Limb (tissue), 2 donors: ENCODE measurements at regions not wholly inside any gene's neighbourhood (a gene's known extent, or its start where the extent isn't known, plus 50 kb on each side); places are given as distances from the start of the nearest gene placed in this dataset.

Experiments used
- DNase-seq, 2 donors: peaks; one replicate each; pipeline ENCODE4 v3.0.0-alpha.2; 2016; ENCODE audit errors: extremely low spot score in 2 of 2

DNA sequence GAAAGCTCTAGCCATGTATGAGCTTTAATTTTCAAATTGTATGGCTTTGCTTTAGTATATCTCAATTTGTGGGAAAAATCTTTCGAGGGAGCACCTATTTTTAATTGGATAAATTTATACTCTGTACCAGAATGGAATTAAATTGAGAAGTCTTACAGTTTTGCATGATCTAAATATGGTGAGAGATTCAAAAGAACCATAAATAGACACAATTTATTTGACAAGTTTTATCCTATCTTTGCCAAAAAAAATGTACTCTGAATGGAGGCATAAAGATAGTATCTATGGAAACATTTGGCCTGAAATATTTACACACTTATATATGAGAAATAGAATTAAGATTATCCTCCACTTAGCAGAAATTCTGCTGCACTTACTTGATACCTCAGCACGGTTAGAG is 238.4 kb downstream of the NDUFA10 start:
- no peak for DNase-seq

DNA sequence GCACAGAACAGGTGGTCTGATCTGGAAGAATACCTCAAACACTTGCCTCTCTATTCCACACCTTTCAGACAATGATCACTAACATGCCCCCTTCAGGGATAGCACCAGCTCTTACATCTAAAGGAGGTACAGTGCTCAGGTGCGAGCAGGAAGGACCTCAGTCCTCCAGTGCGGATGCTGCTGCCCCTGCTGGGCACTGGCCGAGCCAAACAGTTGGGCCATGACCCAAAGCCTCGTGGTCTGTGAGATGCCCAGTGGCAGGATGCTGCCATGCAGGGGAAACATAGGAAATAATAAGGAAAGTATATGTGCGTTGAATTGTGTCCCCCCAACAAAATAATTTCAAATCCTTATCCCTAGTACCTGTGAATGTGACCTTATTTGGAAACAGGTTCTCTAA is 243.7 kb downstream of the NDUFA10 start:
- DNase-seq, result no peak

DNA sequence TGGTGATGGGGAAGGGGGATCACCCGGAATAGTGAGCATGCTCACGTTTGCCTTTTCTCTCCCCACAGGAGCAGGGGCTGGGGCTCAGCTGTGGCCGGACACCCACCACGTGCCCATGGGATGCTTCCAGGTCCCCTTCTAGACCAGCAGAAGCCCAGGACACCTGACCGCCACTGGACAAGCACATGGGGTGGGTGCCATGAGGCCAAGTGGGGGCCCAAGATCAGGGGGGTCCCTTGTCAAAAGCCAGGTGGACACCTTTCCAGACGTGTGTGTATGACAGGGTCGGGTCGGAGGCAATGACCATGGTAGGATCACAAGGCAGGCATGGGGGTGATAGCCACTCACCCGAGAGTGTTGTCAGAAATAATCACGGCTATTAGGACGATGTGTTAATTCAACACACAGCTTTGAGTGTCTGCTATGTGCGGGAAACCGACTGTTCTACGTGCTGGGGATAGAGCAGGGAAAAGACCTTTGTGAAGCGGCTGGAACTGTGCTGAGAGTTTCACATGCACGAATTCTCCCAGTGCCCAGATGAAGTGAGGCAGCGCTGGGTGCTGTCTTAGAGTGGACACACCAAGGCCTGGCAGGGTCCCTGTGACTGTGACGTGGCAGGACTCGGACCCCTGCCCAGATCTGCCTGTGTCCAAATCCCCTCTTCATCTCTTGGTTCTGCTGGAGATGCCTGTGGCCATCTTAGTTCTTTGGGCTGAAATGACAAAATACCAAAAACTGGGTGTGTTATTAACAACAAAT is 244.7 kb downstream of the NDUFA10 start:
- peak in 1 of 2 donors; percentile 17 for DNase-seq

DNA sequence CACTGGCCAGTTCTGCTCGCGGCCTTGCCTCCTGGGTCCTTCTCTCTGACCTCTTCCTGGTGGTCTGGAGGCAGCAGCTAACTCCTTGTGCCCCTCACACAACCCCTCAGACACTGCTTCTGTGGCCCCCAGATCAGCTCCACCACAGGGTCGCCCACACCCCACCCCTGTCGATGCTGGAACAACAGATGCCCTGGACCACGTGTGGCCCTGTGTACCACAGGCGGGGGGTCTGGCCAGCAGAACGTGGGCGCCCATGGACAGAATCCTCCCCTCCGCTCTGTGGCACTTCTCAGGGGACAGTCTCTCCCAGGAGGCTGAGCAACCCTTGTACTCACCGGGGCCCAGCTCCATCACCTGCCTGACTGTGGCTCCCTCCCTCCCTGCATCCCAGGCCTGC is 245.6 kb downstream of the NDUFA10 start:
- no peak for DNase-seq

DNA sequence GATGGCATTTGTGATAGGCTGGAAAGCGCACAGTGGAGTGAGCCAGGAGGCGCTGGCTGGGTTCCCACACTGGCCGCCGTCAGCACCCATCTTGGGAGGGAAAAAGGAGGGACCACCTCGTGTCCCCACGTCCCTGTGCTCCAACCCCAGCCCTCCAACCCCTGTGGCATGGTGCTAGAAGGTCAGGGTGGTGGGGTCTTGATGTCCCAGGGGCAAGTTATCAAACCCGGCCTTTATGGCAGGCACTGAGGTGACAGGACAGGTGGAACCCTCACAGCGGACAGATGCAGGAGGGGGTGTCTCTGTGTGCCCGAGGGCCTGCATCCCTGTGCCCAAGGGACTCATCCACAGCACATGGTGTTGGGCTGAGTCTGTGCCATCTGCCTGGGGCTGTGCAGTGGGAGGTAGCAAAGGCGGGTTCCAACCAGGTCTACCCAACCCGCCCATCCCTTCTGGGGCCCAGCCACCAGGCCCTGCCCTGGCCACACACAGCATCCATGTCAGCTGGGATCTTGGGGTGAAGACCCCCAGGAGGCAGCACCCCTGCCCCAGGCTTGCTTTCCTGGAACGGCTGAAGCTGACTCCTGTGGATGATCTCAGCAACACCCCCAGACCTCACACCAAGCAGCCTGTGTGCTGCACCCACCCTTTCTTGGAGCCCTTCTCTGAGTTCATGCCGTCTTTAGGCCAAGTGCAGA is 246.1 kb downstream of the NDUFA10 start:
- peak in 1 of 2 donors; percentile 12 for DNase-seq

DNA sequence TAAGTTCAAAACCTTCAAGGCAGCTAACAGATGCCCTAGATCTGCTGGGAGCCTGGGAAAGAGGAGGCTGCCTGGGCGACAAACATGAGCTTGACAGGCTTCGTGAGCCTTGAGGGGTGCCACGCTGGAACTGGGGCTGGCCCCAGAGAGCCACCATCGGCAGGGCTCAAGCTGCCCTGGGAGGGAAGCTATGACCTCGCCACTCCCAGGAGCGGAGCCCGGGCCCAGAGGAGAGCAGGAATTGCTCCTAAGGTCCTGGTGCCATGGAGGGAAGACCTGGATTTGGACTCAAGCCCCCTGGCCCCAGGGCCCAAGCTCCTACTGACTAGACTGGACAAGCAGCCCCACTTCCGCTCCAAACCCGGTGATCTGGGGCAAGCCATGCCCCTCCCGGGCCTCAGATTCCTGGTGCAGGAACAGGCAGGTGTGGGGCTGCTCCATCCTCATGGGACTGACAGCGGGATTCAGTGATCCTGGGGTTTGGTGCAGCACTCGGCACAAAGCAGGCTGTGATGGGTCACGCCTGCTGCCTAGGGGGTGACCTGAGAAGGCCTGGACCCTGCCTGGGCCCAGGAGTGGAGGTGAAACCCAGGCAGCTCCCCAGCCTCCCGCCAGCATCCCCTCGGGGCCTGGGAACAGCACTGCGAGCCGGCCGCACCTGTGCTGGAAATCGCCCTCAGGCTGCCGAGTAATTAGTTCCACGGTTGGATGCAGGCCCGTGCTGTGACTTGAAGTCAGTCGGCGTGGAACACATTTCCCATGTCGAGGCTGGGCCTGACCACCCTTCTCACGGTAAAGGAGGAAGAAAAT is 246.9 kb downstream of the NDUFA10 start:
- DNase-seq, result peak in 1 of 2 donors; percentile 33

DNA sequence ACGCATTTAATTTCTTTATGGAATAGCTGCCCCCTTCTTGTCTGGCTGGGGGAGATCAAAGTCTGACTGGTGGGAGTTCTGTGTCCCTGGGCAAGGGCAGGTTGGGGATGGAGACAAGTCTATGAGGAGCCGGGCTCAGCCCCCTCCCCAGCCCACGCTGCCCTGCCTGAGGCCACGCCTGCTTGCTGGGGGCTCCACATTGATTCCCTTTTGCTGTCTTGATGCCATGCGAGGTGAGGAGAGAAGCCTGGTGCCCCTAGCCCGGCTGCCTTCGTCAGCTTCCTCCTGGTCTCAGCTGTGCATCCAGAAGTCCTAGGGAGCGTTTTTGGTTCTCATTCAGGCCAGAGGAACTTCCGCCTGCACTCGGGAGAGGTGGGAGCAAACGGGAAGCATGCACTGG is 247.9 kb downstream of the NDUFA10 start:
- peak in 1 of 2 donors; percentile 17 for DNase-seq

DNA sequence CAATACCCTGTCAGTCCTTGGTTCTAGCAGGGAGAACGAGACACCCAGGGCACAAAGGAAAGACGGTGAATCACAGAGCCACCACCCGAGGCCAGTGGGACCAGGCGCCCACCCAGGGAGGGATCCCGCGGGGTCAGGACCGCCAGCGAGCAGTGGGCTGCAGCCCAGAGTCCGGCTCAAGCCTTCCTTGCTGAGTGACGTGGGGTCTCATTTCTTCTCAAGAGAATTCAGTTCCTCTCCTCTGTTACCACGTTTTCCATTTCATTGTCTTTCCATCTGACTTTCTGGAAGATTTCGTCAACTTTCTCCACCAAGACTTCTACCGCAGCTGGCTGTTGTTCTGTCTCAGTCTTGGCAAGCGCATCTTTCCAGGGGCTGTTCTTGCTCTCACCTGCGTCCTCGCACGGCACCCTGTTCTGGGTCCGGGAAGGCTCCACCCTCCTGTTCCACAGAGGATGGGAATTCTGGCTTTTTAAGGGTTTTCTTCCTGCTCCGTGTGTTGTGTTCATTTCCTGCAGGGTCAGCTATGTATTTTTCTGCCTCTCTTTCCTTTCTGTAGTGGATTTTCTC is 248.6 kb downstream of the NDUFA10 start:
- peak in 1 of 2 donors; percentile 22 for DNase-seq

DNA sequence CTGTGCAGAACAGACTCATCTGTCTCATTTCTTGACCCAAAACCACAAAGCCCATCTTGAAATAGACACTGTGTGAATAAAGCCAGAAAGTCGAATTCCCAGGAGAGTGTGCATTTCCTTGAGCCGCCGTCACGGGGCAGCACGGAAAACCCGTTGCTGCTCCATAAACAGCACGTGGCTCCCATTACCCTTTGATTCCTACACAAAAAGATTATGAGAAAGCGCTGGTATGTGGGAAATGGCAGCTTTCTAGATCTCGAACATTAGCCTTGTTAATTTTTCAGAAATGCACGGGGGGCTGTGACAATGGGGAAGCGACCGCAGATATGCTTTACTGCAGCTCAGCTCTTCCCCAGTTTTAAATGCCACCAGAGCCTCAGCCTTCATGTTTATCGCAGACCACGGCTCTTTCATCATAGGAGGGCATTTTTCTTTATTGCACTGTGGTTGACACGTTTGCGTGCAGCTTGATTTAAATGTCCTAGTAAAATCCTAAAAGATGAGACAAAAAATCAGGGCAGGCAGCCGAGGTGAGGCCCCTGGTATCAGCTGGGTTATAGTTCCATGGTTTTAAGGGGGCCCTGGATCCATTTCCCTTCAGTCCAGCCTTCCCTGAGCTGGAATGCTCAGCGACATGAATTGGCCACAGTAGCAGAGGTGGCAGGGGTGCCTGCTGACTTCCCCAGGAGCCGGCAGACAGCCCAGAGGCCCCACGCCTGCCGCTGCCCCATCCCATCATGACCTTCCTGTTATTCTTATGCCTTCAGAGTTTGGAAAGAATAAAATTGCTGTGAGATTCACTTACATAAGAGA is 249.3 kb downstream of the NDUFA10 start:
- DNase-seq, result no peak

DNA sequence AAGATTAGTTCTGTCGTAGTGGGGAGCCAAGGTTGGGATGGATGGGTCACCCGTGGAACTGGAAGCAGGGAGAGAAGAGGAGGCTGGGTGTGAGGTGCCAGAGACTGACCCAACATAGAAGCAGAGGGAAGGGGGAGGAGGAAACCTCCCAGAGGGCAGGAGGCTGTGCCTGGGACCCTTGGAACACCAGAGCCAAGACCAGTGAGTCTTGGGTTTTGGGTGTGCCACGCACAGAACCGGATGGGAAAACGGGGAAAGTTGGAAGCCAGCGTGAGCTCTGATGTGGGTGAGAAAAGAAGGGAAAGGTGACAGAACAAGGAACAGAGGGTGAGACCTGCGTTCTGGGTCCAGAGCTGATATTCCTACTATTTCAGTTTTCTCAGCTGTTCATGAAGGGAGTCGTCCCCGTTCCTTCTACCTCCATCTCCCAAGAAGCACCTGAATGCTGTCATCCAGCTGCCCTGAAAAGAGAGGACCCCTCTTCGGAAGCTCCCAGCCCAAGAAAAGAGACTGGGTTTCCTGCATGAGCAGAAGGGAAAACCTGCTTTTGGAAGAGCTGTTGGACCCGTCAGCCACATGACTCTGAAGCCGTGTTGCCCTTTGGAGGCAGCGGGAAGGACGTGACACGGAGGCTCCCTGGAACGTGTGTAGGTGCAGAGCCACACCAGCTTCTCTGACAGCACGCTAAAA is 250.1 kb downstream of the NDUFA10 start:
- peak in 1 of 2 donors; percentile 26 for DNase-seq

DNA sequence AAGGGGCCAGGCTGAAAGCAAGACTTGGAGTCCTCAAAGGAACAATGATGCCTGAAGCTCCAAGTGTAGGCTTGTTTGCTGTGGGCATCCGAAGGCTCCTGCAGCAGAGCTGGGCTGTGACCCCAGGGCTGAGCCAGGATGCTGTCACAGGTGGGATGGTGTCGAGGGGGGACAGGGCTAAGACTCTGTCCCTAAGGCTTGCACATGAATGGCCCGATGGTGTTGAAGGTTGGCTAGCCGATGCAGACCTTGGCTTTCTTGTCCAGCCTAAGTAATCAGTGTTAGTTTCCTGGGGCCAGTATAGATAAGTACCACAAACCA is 251.0 kb downstream of the NDUFA10 start:
- DNase-seq, result no peak

DNA sequence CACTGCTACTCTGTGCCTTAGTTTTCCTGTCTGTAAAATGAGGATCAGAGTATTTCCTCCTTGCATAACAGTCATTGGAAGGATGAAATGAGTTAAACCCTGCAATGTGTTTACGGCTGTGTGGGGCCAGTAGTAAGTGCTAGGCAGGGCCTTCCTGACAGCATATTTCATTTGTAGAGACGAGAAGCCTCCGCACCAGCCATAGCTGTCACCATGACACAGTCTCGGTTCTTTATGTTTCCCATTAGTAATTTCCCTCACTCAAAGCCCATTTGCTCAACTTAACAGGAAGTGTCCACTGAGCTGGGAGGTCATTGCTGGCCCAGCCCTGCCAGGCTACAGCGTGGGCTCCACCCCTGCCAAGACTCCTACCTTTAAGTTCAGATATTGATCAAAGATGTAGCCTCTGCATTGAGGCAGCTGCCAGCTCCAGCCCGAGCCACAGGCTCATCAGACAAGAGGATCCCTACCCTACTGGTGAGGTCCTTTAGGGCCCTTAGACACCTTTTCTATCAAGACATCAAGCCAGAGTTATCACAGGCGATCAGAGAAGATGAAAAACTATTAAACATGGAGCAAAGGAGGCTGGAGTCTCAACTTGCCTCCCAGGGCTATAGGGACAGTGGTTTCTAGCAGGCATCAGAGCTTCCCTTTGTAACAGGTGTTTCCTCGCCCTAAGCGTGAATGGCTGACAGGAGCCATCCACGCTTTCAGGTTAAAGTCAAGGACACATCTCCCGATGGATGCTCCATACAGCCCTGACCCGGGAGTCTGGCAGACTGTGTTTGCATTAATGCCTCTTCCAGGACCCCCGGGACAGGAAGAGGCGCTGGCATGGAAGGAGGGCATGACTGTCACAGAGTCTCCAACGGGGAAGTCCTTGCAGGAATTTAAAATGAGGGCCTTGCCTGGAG is 251.7 kb downstream of the NDUFA10 start:
- DNase-seq, result no peak

DNA sequence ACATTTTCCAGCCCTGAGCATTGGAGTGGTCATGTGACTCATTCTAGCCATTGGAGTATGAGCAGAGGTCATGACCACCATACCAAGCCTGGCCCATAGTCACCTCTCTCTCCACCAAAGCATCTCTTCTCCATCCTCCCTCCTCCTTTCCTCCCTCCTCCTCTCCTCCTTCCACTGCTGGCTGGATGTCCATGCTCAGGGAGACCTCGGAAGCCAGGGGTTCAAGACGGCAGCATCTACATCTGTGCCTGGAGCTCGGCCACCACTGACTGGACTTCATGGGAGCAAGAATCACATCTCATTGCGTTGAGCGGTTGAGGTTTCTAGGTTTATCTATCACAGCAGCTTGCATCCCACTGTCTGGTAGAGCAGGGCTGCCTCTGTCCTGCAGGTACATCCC is 252.4 kb downstream of the NDUFA10 start:
- peak in 1 of 2 donors; percentile 11 for DNase-seq

DNA sequence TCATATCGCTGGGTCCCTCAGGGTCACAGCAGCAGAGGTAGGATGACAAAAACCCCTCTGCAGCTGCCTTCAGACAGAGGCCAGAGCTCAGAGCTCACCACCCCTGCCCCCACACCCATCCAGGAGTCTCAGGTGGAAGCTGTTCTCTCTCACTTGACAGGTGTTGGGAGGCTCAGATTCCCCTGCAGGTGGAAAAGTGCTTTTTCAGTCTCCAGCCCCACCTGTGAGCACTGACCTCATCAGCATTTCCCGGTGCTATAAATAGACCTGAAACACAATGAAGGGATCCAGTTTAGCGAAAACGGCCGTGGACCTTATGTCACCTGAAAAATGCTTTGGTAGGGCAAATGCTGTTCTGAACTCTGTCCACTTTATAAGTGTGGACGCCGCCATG is 254.9 kb downstream of the NDUFA10 start:
- peak in 1 of 2 donors; percentile 19 for DNase-seq

DNA sequence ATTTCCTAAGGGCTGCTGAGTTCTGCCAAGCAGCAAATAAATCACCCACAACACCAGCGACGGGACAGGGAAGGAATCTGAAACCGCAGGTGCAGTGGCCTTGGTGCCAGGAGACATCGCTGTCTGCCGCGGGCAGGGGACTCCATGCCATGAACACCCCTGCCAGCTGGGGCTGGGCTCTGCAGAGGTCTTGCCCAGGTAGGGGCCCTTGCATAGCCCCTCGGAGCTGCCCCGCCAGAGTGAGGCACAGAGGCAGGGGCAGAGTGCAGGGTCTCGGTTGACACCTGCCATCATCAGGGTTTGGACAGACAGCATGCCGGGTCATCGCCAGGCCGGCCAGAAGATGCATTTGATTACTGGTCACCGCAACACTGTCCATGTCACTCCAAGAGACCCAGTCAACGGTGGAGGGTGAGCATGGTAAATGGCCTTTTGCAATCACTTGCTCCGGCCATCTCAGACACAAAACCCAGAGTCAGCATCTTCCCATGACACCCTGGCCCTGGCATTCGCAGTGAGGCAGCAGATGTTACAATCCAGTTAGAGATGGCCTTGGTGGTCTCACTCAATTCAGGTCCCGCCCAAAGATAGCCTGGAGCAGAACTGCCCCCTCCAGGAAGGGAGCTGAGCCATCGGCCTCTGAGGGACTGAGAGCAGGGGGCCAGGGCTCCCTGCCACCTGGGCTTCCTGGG is 255.4 kb downstream of the NDUFA10 start:
- peak in 1 of 2 donors; percentile 31 for DNase-seq

DNA sequence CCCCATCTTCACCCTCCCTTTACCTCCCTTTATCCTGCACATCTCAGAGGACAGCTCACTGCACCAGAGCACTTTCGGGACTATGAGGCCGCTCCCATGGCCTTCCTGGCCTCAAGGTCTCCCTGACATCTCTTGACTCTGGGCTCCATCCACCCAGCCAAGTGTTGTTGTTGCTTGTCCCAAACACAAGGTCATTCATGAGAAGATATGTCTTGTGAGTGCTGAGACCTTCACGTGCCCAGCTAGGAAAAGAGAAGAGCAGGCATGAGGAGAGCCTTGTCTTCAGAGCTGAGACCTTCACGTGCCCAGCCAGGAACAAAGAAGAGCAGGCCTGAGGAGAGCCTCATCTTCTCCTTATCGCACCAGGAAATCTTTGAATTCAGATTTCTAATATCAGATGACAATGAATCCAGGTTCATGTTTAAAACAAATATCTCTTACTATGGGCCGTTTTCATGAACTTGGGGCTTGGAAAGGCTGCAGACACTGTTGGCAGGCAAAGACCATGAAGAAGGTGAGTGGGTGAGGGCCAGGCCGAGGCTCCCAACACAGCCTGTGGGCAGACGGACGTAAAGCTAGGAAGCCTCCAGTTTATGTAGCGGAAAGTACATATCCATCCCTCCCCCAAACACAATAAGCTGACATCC is 256.1 kb downstream of the NDUFA10 start:
- peak in 1 of 2 donors; percentile 14 for DNase-seq

DNA sequence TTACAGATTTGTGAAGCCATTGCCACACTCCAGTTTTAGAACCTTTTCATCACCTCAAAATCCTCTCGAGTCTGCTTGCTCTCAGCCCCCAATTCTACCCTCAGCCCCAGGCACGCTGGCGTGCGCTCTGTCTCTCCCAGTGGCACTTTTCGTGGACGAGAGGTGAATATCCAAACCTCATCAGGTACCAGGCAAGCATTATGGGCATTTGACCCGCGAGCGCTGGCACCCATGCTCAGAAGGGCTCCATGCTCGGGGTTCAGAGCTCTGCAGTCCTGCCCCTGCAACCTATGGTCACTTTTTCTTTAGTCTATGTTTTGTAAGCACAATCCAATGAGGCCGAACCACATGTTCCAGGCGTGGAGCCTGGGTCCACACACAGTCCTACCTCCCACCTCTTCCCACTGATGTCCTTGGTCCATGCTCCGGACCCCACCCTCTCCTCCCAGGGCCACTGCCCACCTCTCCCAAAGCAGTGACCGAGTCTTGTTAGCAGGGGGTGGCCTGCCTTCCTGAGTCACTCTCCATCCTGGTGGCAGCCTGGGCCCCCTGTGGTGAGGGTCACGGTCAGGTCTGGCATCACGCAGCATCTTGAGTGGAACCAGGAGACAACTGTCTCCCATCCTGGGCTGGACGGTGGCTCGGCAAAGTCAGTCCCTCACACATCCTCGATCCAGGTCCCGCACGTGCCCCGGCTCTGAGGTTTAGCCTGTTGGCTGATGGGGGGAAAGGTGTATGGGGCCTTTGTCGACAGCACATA is 256.9 kb downstream of the NDUFA10 start:
- peak in 1 of 2 donors; percentile 29 for DNase-seq
